Thoracic aorta (tissue), 2 donors: ENCODE measurements at regions not wholly inside any gene's neighbourhood (a gene's known extent, or its start where the extent isn't known, plus 50 kb on each side); places are given as distances from the start of the nearest gene placed in this dataset.

ENCODE experiments used
- ATAC-seq: fragments of 150-250 bp; one replicate; pipeline ENCODE4 v1.8.0; 2017; ENCODE audit warnings: low read depth; ENCODE audit not compliant: insufficient number of reproducible peaks, low FRiP score
- DNase-seq: peaks from one replicate; pipeline ENCODE4 v3.0.0-alpha.2; 2020; ENCODE audit warnings: low spot score
- H3K27ac ChIP-seq, 2 donors: fragments of 200-600 bp; sonication (generic); 1 replicate in 1 of 2; 2 replicates in 1 of 2; pipeline ENCODE4 v1.5.1; 2016; ENCODE audit warnings: mild to moderate bottlenecking in 2 of 2, moderate library complexity in 2 of 2
- H3K27me3 ChIP-seq: fragments of 200-600 bp; sonication (generic); replicated peaks from 2 replicates; pipeline ENCODE4 v1.6.0; 2016; ENCODE audit warnings: mild to moderate bottlenecking; ENCODE audit not compliant: insufficient read depth
- H3K36me3 ChIP-seq: fragments of 200-600 bp; sonication (generic); one replicate; pipeline ENCODE4 v1.5.1; 2016
- H3K4me1 ChIP-seq, 2 donors: fragments of 200-600 bp; sonication (generic); 1 replicate in 1 of 2; 2 replicates in 1 of 2; pipeline versions ENCODE4 v1.5.1 to v1.6.0; 2016; ENCODE audit warnings: low read depth in 2 of 2, mild to moderate bottlenecking in 1 of 2; ENCODE audit not compliant: control insufficient read depth in 1 of 2
- H3K4me3 ChIP-seq: fragments of 200-600 bp; sonication (generic); 2 replicates; pipeline ENCODE4 v1.5.1; 2016; ENCODE audit warnings: mild to moderate bottlenecking
- H3K9me3 ChIP-seq: fragments of 200-600 bp; sonication (generic); 2 replicates; pipeline ENCODE4 v1.5.1; 2016
- CTCF ChIP-seq: fragments of 200-600 bp; sonication (generic); IDR thresholded peaks from one replicate; pipeline ENCODE4 v1.5.1; 2019; ENCODE audit warnings: antibody characterized with exemption

- TF ChIP-seq CTCF: no peak
- Histone ChIP-seq H3K4me3 (no peak overlapping the region), H3K9me3 (no peaks in the 10 kb centered on the region), H3K4me1 (peaks cover 5 to 16% of the 10 kb centered on the region in 2 donors), H3K27ac (no peak overlapping the region), H3K27me3 (no peaks in the 10 kb centered on the region), H3K36me3 (no peaks in the 10 kb centered on the region)
- DNase-seq (no peak), ATAC-seq (no peak)
Measured at GRCh38 chr2:41187376-41188122, 735.7 kb upstream of the SLC8A1 start.

- Histone ChIP-seq H3K4me3 (no peak overlapping the region), H3K27me3 (no peaks in the 10 kb centered on the region), H3K9me3 (no peaks in the 10 kb centered on the region), H3K27ac (no peak overlapping the region), H3K4me1 (peaks cover 0 to 20% of the 10 kb centered on the region in 2 donors), H3K36me3 (no peaks in the 10 kb centered on the region)
- no peak for TF ChIP-seq CTCF
- ATAC-seq: no peak
- DNase-seq: no peak
Measured at GRCh38 chr2:41194230-41194629, 742.3 kb upstream of the SLC8A1 start.

- ATAC-seq (no peak), DNase-seq (no peak)
- H3K27me3 ChIP-seq: no peaks in the 10 kb centered on the region
- H3K9me3 ChIP-seq: no peaks in the 10 kb centered on the region
- TF ChIP-seq CTCF: no peak
- no peaks in the 10 kb centered on the region for H3K36me3 ChIP-seq
- H3K4me1 ChIP-seq: peaks cover 11 to 50% of the 10 kb centered on the region in 2 donors
- no peak overlapping the region for H3K4me3 ChIP-seq
- no peak overlapping the region for H3K27ac ChIP-seq
Measured at GRCh38 chr2:41197781-41198180, 745.9 kb upstream of the SLC8A1 start.

- ATAC-seq (no peak), DNase-seq (no peak)
- no peak for TF ChIP-seq CTCF
- peaks cover 11 to 44% of the 10 kb centered on the region in 2 donors for H3K4me1 ChIP-seq
- H3K36me3 ChIP-seq: no peaks in the 10 kb centered on the region
- no peak overlapping the region for H3K4me3 ChIP-seq
- H3K27me3 ChIP-seq: no peaks in the 10 kb centered on the region
- no peaks in the 10 kb centered on the region for H3K9me3 ChIP-seq
- H3K27ac ChIP-seq: no peak overlapping the region
Measured at GRCh38 chr2:41199334-41199733, 747.4 kb upstream of the SLC8A1 start.

- H3K4me3 ChIP-seq: no peak overlapping the region
- H3K36me3 ChIP-seq: no peaks in the 10 kb centered on the region
- no peak for DNase-seq
- TF ChIP-seq CTCF: no peak
- no peaks in the 10 kb centered on the region for H3K27me3 ChIP-seq
- no peak for ATAC-seq
- H3K9me3 ChIP-seq: no peaks in the 10 kb centered on the region
- H3K27ac ChIP-seq: no peak overlapping the region
- peaks cover 23 to 58% of the 10 kb centered on the region in 2 donors for H3K4me1 ChIP-seq
Measured at GRCh38 chr2:41204315-41204714, 752.4 kb upstream of the SLC8A1 start.
